GM12878 (cell line): ENCODE measurements at regions not wholly inside any gene's neighbourhood (a gene's known extent, or its start where the extent isn't known, plus 50 kb on each side); places are given as distances from the start of the nearest gene placed in this dataset.

Experiments used
- BCLAF1 ChIP-seq: fragments of 450-650 bp; IDR thresholded peaks from 2 replicates; pipeline ENCODE4 v1.6.1; 2017; ENCODE audit warnings: antibody characterized with exemption, mild to moderate bottlenecking, moderate library complexity
- CHD1 ChIP-seq: IDR thresholded peaks from 2 replicates; pipeline ENCODE4 v1.6.1; 2012; ENCODE audit warnings: low read depth, low read length, improper control_type of control experiment
- CREB1 ChIP-seq: IDR thresholded peaks from 2 replicates; pipeline ENCODE4 v1.6.1; 2012; ENCODE audit warnings: low read depth, mild to moderate bottlenecking, inconsistent platforms
- CREM ChIP-seq: IDR thresholded peaks from 2 replicates; pipeline ENCODE4 v1.6.1; 2014; ENCODE audit warnings: antibody characterized with exemption, low read depth
- CTCF ChIP-seq, 3 experiments: IDR thresholded peaks in 2 of 3; conservative IDR thresholded peaks in 1 of 3; 2 replicates each; pipeline ENCODE4 v1.5.1; 2011; ENCODE audit warnings: low read depth in 3 of 3, low read length in 3 of 3, mild to moderate bottlenecking in 3 of 3, control low read depth in 2 of 3, moderate library complexity in 2 of 3, inconsistent platforms in 1 of 3, mixed read lengths in 1 of 3; ENCODE audit not compliant: control insufficient read depth in 2 of 3, insufficient read depth in 1 of 3; ENCODE audit errors: extremely low read depth in 1 of 3
- EZH2 ChIP-seq: IDR thresholded peaks from 2 replicates; pipeline ENCODE4 v1.6.1; 2012; ENCODE audit warnings: low read depth, mild to moderate bottlenecking, control low read depth, inconsistent platforms, low read length, borderline replicate concordance; ENCODE audit not compliant: control insufficient read depth
- MXI1 ChIP-seq: fragments of 150-350 bp; IDR thresholded peaks from 2 replicates; pipeline ENCODE4 v1.6.1; 2011; ENCODE audit warnings: low read depth, mild to moderate bottlenecking, inconsistent platforms, low read length, improper control_type of control experiment
- RAD21 ChIP-seq: IDR thresholded peaks from 2 replicates; pipeline ENCODE4 v1.6.1; 2011; ENCODE audit warnings: mild to moderate bottlenecking, low read depth, low read length, moderate library complexity; ENCODE audit not compliant: insufficient read depth
- SPI1 ChIP-seq: IDR thresholded peaks from 2 replicates; pipeline ENCODE4 v1.6.1; 2011; ENCODE audit warnings: low read depth, mild to moderate bottlenecking, low read length, moderate library complexity, borderline replicate concordance; ENCODE audit not compliant: insufficient read depth
- SRF ChIP-seq, 2 experiments: IDR thresholded peaks; 2 replicates each; pipeline ENCODE4 v1.6.1; 2011; ENCODE audit warnings: low read depth in 2 of 2, low read length in 2 of 2, mild to moderate bottlenecking in 1 of 2, moderate library complexity in 1 of 2
- USF1 ChIP-seq: IDR thresholded peaks from 2 replicates; pipeline ENCODE4 v1.6.1; 2011; ENCODE audit warnings: borderline replicate concordance, low read depth, mild to moderate bottlenecking, moderate library complexity, mixed read lengths, low read length; ENCODE audit not compliant: insufficient read depth; ENCODE audit errors: extremely low read length
- USF2 ChIP-seq: IDR thresholded peaks from 2 replicates; pipeline ENCODE4 v1.6.1; 2011; ENCODE audit warnings: low read depth, low read length, improper control_type of control experiment, borderline replicate concordance
- ZSCAN29 ChIP-seq: fragments of 450-650 bp; IDR thresholded peaks from 2 replicates; pipeline ENCODE4 v1.6.1; 2017; ENCODE audit warnings: mild to moderate bottlenecking, moderate library complexity

- no peak for TF ChIP-seq BCLAF1
- no peak for TF ChIP-seq EZH2
- no peak for TF ChIP-seq RAD21
- no peak for TF ChIP-seq USF2
- TF ChIP-seq CREB1: no peak
- TF ChIP-seq CREM: no peak
- TF ChIP-seq MXI1: no peak
- no peak for TF ChIP-seq CTCF (IDR thresholded peaks at IDR 0.05 in 2 of 3, conservative IDR thresholded peaks at IDR 0.05 in 1 of 3; ENCODE audit: control insufficient read depth in 2 of 3, extremely low read depth in 1 of 3, insufficient read depth in 1 of 3, low read depth in 3 of 3, low read length in 3 of 3)
- TF ChIP-seq SPI1: no peak
- no peak for TF ChIP-seq USF1
- no peak for TF ChIP-seq CHD1
- no peak for TF ChIP-seq ZSCAN29
- TF ChIP-seq SRF (IDR thresholded peaks at IDR 0.05; ENCODE audit: low read depth in 2 of 2, low read length in 2 of 2): no peak
Observed at GRCh38 chr11:95569207-95569606, 220.4 kb downstream of the FAM76B start.
